Caco-2 (cell line): ENCODE measurements at regions not wholly inside any gene's neighbourhood (a gene's known extent, or its start where the extent isn't known, plus 50 kb on each side); places are given as distances from the start of the nearest gene placed in this dataset.

Experiments
- BruUV-seq: library from RNA; stranded (reverse); fragments of 400-500 nt; replicated peaks from 2 replicates; lab custom pipeline; 2021; lab: Mats Ljungman, UMichigan
- CTCF ChIA-PET: fragments of 300-600 bp; sonication (Branson Sonifier 250); formaldehyde crosslinking; loops from one replicate; lab custom pipeline; 2022; ENCODE audit warnings: antibody characterized with exemption; lab: Charles Lee
- POLR2A ChIA-PET: fragments of 300-600 bp; sonication (Branson Sonifier 250); formaldehyde crosslinking; loops from one replicate; lab custom pipeline; 2022; ENCODE audit warnings: antibody characterized with exemption; lab: Charles Lee
- DNase-seq, 2 experiments: peaks; one replicate each; pipeline versions ENCODE4 v3.0.0 to v3.0.0-alpha.2; 2020 to 2022
- H3K27me3 ChIP-seq: replicated peaks from 2 replicates; pipeline ENCODE4 v1.6.0; 2011; ENCODE audit warnings: low read length; ENCODE audit not compliant: control insufficient read depth, insufficient read depth
- H3K36me3 ChIP-seq: 2 replicates; pipeline ENCODE4 v1.5.1; 2011; ENCODE audit warnings: low read length; ENCODE audit not compliant: control insufficient read depth, insufficient read depth
- H3K4me1 ChIP-seq: fragments of 250-450 bp; sonication (Bioruptor Pico); 2 replicates; pipeline ENCODE4 v1.5.1; 2020; ENCODE audit warnings: mild to moderate bottlenecking
- H3K4me3 ChIP-seq: 2 replicates; pipeline ENCODE4 v1.5.1; 2011; ENCODE audit warnings: low read depth, mild to moderate bottlenecking, control low read depth, low read length
- H3K9me3 ChIP-seq: fragments of 250-450 bp; sonication (Bioruptor Pico); 2 replicates; pipeline ENCODE4 v1.5.1; 2020; ENCODE audit warnings: mild to moderate bottlenecking, moderate library complexity
- H3K27ac Mint-ChIP-seq: one replicate; pipeline ENCODE4 v1.8.0; 2022; ENCODE audit warnings: mixed read lengths; ENCODE audit not compliant: unreplicated experiment
- H3K27me3 Mint-ChIP-seq: one replicate; pipeline ENCODE4 v1.8.0; 2022; ENCODE audit warnings: mixed read lengths; ENCODE audit not compliant: insufficient read depth, unreplicated experiment
- H3K36me3 Mint-ChIP-seq: one replicate; pipeline ENCODE4 v1.8.0; 2022; ENCODE audit warnings: mild to moderate bottlenecking, mixed read lengths; ENCODE audit not compliant: insufficient read depth, unreplicated experiment
- H3K4me1 Mint-ChIP-seq: one replicate; pipeline ENCODE4 v1.8.0; 2022; ENCODE audit warnings: low read depth, mixed read lengths; ENCODE audit not compliant: unreplicated experiment
- H3K4me3 Mint-ChIP-seq: one replicate; pipeline ENCODE4 v1.8.0; 2022; ENCODE audit warnings: mild to moderate bottlenecking, moderate library complexity, mixed read lengths; ENCODE audit not compliant: unreplicated experiment
- H3K9me3 Mint-ChIP-seq: one replicate; pipeline ENCODE4 v1.8.0; 2022; ENCODE audit warnings: mixed read lengths; ENCODE audit not compliant: unreplicated experiment
- intact Hi-C: fragments of 100-400 bp; cut with micrococcal nuclease; formaldehyde crosslinking; loops from one replicate; pipeline ENCODE4 v1.10.0; 2022; ENCODE audit not compliant: unreplicated experiment
- TF ChIP-seq, protein P1 (sequence below), 2 experiments: fragments of 200-600 bp in 1 of 2; IDR thresholded peaks; 1 replicate in 1 of 2; 2 replicates in 1 of 2; pipeline versions ENCODE4 v1.5.1 to v1.8.0; 2011 to 2022; ENCODE audit warnings: antibody characterized with exemption in 1 of 2, control low read depth in 1 of 2, inconsistent platforms in 1 of 2, low read depth in 1 of 2, low read length in 1 of 2, mild to moderate bottlenecking in 1 of 2, moderate library complexity in 1 of 2; ENCODE audit not compliant: insufficient read depth in 1 of 2, severe bottlenecking in 1 of 2, unreplicated experiment in 1 of 2

DNA sequence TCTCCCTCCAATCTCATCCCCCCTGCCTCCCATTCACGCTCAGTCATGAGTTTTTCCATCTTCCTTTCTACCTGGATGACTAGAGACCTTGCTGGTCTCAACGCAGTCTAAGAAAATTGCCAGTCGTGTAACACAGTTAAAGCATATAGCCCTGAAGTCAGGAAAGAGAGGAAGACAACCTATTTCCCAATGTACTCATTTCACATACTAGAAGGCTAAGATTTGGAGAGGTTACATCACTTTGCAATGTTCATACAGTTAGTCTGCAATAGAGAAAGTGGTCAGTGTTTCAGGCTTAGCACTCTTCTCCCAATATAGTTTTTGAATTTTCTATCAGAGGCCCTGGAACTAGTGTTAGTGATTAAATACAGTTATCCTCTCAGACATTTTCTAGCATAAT lies 278.6 kb downstream of the EDEM1 start:
- CTCF ChIA-PET, result no interaction called here
- no peak for DNase-seq
- Histone ChIP-seq H3K9me3 (no peaks in the 10 kb centered on the region), H3K27me3 (no peaks in the 10 kb centered on the region), H3K36me3 (no peaks in the 10 kb centered on the region), H3K4me3 (no peak overlapping the region), H3K4me1 (no peaks in the 10 kb centered on the region)
- Mint-ChIP-seq H3K4me1 (no peaks in the 10 kb centered on the region), H3K9me3 (no peaks in the 10 kb centered on the region), H3K27me3 (peaks cover 7% of the 10 kb centered on the region), H3K36me3 (no peaks in the 10 kb centered on the region), H3K4me3 (no peak overlapping the region), H3K27ac (no peak overlapping the region)
- intact Hi-C loops, result no loop called here
- no TSS peak for BruUV-seq
- TF ChIP-seq, protein P1, sequence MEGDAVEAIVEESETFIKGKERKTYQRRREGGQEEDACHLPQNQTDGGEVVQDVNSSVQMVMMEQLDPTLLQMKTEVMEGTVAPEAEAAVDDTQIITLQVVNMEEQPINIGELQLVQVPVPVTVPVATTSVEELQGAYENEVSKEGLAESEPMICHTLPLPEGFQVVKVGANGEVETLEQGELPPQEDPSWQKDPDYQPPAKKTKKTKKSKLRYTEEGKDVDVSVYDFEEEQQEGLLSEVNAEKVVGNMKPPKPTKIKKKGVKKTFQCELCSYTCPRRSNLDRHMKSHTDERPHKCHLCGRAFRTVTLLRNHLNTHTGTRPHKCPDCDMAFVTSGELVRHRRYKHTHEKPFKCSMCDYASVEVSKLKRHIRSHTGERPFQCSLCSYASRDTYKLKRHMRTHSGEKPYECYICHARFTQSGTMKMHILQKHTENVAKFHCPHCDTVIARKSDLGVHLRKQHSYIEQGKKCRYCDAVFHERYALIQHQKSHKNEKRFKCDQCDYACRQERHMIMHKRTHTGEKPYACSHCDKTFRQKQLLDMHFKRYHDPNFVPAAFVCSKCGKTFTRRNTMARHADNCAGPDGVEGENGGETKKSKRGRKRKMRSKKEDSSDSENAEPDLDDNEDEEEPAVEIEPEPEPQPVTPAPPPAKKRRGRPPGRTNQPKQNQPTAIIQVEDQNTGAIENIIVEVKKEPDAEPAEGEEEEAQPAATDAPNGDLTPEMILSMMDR (IDR thresholded peaks at IDR 0.05; ENCODE audit: insufficient read depth in 1 of 2, low read depth in 1 of 2, low read length in 1 of 2, severe bottlenecking in 1 of 2, unreplicated experiment in 1 of 2), result no peak
- POLR2A ChIA-PET, result no interaction called here

DNA sequence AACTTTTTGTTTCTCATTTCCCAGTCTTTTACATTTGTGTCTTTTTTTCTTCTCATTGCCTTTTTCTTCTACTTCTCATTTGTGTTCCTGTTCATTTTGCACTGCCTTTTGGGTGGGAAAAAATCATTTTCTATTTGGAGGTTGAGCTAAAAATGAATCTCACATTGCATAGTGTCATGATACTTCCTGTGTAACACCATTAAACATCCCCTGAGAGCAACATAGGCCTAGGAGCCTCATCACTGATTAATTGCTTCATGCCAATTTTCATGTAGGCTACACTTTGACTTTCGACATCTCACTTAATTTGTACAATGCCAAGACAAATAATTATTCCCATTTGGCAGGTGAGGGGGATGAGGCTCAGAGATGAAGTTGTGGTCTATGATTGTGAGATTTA lies 279.2 kb downstream of the EDEM1 start:
- H3K27me3 Mint-ChIP-seq, result peaks cover 7% of the 10 kb centered on the region
- ChIA-PET CTCF (no interaction called here), POLR2A (interaction anchor here (0.5 kb wide), 1 partner anchor 284 kb away, joined by 3 read pairs; no protein-coding TSS in a partner anchor)
- intact Hi-C loops, result no loop called here
- H3K27me3 ChIP-seq, result no peaks in the 10 kb centered on the region
- DNase-seq, result no peak
- no peaks in the 10 kb centered on the region for H3K4me1 Mint-ChIP-seq
- no TSS peak for BruUV-seq
- H3K9me3 ChIP-seq, result no peaks in the 10 kb centered on the region
- no peaks in the 10 kb centered on the region for H3K36me3 ChIP-seq
- H3K27ac Mint-ChIP-seq, result no peak overlapping the region
- TF ChIP-seq, protein P1 (IDR thresholded peaks at IDR 0.05; ENCODE audit: insufficient read depth in 1 of 2, low read depth in 1 of 2, low read length in 1 of 2, severe bottlenecking in 1 of 2, unreplicated experiment in 1 of 2), result no peak
- H3K4me3 ChIP-seq, result no peak overlapping the region
- H3K9me3 Mint-ChIP-seq, result no peaks in the 10 kb centered on the region
- no peaks in the 10 kb centered on the region for H3K4me1 ChIP-seq
- no peaks in the 10 kb centered on the region for H3K36me3 Mint-ChIP-seq
- H3K4me3 Mint-ChIP-seq, result no peak overlapping the region

DNA sequence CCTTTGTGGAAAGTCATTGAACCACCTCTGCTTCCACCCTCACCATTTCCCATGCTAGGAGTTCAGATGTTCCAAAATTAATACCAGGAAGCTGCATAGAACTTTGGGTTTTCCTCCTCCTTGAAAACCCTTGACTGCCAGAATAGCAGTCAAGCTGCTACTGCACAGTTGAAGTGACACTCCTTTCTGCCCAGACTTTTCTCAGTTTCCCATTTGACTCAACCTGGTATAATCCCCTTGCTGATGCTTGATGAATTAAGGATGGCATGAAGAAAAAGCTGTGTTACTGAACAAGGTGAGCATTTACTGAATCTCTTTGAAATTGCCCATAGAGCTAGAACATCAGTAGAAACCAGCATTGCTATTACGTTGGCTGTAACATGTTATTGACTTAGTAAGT lies 286.0 kb downstream of the EDEM1 start:
- BruUV-seq, result no TSS peak
- no peaks in the 10 kb centered on the region for H3K4me1 ChIP-seq
- no peak overlapping the region for H3K4me3 Mint-ChIP-seq
- no peaks in the 10 kb centered on the region for H3K27me3 Mint-ChIP-seq
- ChIA-PET CTCF (no interaction called here), POLR2A (no interaction called here)
- H3K9me3 Mint-ChIP-seq, result no peaks in the 10 kb centered on the region
- intact Hi-C loops, result no loop called here
- H3K27ac Mint-ChIP-seq, result no peak overlapping the region
- no peaks in the 10 kb centered on the region for H3K27me3 ChIP-seq
- no peaks in the 10 kb centered on the region for H3K36me3 Mint-ChIP-seq
- H3K9me3 ChIP-seq, result no peaks in the 10 kb centered on the region
- no peaks in the 10 kb centered on the region for H3K4me1 Mint-ChIP-seq
- no peaks in the 10 kb centered on the region for H3K36me3 ChIP-seq
- H3K4me3 ChIP-seq, result no peak overlapping the region
- no peak for DNase-seq
- TF ChIP-seq, protein P1 (IDR thresholded peaks at IDR 0.05; ENCODE audit: insufficient read depth in 1 of 2, low read depth in 1 of 2, low read length in 1 of 2, severe bottlenecking in 1 of 2, unreplicated experiment in 1 of 2), result no peak
